ENCODE measurements at regions not wholly inside any gene's neighbourhood (a gene's known extent, or its start where the extent isn't known, plus 50 kb on each side); places are given as distances from the start of the nearest gene placed in this dataset.
"Not testable (repeated sequence)": the region's sequence is repeated elsewhere in the genome, so short reads cannot be mapped to it uniquely, and the experiment has no call there.

DNA sequence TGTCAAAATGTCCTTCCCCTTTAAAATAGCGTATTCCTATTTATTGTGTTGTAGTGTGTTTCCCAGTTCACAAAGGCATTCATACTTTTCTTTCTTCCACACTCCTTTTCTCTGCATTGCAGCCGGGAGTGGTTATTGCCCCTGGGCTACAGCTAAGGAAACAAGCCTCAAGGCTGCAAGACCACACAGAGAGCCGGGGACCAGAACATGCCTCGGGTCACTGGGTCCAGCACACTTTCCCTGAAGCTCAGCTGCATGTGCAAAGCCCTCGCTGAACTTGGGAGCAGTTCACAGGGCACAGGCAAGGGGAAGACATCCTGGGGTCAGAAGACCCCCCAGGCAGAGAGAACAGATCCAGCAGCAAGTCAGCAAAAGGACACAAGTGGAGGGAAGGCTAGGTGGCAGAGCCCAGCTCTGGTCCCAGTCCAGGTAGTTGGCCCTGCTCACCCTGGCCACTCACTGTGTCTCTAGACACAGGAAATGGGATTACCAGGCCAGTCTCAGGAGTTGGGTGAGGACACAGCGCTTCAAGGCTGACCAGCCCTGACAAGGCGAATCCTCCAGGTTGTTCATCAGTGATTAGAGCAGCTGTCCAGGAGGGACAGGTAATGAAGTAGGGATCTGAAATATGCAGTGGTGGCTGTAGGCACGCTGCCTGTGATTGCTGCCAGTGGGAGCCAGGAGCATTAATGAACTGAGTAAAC is 118.2 kb downstream of the CD83 start:
- peaks cover 5% of the 10 kb centered on the region for H3K4me1 Mint-ChIP-seq

DNA sequence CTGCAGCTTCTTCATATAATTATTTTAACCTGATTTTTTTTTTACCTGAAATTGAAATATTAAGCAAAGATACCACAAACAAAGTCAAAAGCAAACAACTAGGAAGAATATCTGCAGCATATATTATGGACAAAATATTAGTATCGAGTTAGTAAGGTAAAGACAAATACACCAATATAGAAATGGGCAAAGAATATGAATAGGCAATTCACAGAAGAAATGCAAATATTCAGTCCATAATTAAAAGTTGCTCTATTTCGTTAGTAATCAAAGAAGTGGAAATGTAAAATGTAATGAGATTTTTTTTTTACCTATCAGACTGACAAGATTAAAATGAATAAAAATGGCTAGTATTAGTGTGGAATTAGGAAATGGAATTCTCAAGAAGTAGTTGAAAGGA is 121.5 kb downstream of the CD83 start:
- H3K9me3 Mint-ChIP-seq, result peaks cover 5% of the 10 kb centered on the region
- TF ChIP-seq, protein P1, sequence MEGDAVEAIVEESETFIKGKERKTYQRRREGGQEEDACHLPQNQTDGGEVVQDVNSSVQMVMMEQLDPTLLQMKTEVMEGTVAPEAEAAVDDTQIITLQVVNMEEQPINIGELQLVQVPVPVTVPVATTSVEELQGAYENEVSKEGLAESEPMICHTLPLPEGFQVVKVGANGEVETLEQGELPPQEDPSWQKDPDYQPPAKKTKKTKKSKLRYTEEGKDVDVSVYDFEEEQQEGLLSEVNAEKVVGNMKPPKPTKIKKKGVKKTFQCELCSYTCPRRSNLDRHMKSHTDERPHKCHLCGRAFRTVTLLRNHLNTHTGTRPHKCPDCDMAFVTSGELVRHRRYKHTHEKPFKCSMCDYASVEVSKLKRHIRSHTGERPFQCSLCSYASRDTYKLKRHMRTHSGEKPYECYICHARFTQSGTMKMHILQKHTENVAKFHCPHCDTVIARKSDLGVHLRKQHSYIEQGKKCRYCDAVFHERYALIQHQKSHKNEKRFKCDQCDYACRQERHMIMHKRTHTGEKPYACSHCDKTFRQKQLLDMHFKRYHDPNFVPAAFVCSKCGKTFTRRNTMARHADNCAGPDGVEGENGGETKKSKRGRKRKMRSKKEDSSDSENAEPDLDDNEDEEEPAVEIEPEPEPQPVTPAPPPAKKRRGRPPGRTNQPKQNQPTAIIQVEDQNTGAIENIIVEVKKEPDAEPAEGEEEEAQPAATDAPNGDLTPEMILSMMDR (conservative IDR thresholded peaks at IDR 0.05), result no peak
- H3K36me3 Mint-ChIP-seq (ENCODE audit: low read depth), result no peaks in the 10 kb centered on the region
- peaks cover 7% of the 10 kb centered on the region for H3K27me3 Mint-ChIP-seq (ENCODE audit: low read depth)
- no peak for DNase-seq (ENCODE audit: low read depth, low spot score)
- peaks cover 12% of the 10 kb centered on the region for H3K4me1 Mint-ChIP-seq
- H3K4me3 Mint-ChIP-seq, result no peak overlapping the region
- H3K27ac Mint-ChIP-seq (ENCODE audit: unreplicated experiment), result no peak overlapping the region

More for the DNA sequence above, 118.2 kb downstream of the CD83 start:
- Mint-ChIP-seq H3K4me3 (no peak overlapping the region), H3K36me3 (ENCODE audit: low read depth) (no peaks in the 10 kb centered on the region), H3K27me3 (ENCODE audit: low read depth) (peaks cover 13% of the 10 kb centered on the region), H3K9me3 (no peaks in the 10 kb centered on the region), H3K27ac (ENCODE audit: unreplicated experiment) (no peak overlapping the region)
- TF ChIP-seq, protein P1 (conservative IDR thresholded peaks at IDR 0.05), result no peak
- no peak for DNase-seq (ENCODE audit: low read depth, low spot score)

DNA sequence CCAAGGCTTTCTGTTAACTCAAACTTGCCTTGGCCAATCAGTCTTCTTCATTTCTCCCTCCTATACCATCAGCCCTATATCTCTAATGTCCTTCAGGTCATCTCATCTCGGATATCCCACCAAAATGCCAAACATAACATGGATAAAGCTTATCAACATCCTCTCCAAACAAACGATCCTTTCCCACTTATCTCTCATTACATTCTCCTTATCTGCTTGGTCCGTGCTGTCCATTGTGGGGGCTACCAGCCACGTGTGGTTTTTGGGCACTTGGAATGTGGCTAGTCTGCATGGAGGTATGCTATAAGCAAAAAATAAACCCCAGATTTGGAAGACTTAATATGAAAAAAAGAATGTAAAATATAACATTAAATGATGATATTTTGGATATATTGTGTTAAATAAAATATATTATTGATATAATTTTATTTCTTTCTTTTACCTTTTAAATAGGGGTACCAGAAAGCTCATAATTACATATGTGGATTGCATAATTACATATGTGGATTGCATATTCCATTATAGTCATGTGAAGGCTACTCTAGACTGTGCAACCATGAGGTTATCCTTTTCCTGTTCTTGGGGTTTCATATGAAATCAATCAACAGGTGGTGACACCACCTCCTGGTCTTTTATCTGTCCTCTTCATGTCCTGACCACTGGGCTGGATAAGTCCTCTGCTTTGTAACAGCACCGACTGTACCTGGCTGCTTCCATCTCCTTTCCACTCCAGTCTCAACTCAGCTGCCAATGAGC is 123.0 kb downstream of the CD83 start:
- TF ChIP-seq, protein P1 (conservative IDR thresholded peaks at IDR 0.05), result no peak
- peaks cover 13% of the 10 kb centered on the region for H3K4me1 Mint-ChIP-seq
- H3K4me3 Mint-ChIP-seq, result no peak overlapping the region
- DNase-seq (ENCODE audit: low read depth, low spot score), result no peak
- no peaks in the 10 kb centered on the region for H3K36me3 Mint-ChIP-seq (ENCODE audit: low read depth)
- H3K9me3 Mint-ChIP-seq, result peaks cover 5% of the 10 kb centered on the region
- peaks cover 7% of the 10 kb centered on the region for H3K27me3 Mint-ChIP-seq (ENCODE audit: low read depth)
- H3K27ac Mint-ChIP-seq (ENCODE audit: unreplicated experiment), result no peak overlapping the region

DNA sequence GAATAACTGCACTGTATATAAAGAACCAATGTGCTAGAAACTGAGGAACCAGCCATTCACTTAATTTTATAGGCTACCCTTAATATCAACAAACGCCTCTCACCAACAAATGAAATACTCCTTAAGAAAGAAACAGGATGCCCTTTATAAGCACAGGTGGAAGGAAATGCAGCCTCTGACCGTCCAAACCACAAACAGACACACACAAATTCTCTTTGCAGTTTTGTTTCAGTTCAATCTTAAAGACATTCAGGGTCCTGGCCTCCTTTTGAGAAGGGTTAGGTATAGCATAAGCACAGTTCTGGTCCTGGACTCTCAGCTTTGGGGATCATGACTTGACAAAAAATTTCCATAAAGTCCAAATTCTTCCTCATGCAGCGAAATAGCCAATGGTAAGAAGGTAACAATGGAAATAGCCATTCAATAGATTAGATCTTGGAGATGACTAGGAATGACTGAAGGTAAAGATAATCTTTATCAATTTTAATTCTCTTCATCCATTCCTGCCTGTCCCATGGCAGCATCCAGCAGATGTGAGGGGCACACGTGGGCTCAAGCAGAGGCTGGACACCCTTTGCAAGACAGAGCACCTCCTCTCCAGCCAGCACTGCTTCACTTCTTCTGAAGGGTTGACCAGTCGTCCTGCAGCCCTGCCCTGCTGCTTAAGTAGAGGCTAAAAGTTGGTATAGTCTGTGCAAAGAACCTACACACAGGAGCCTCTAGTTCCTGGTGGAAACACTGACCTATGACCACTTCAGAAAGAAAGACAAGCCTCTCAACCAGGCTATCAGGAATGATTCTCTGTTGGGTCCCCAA is 123.9 kb downstream of the CD83 start:
- TF ChIP-seq, protein P1 (conservative IDR thresholded peaks at IDR 0.05), result no peak
- peaks cover 2% of the 10 kb centered on the region for H3K27me3 Mint-ChIP-seq (ENCODE audit: low read depth)
- no peak overlapping the region for H3K4me3 Mint-ChIP-seq
- H3K27ac Mint-ChIP-seq (ENCODE audit: unreplicated experiment), result no peak overlapping the region
- H3K4me1 Mint-ChIP-seq, result peaks cover 19% of the 10 kb centered on the region
- DNase-seq (ENCODE audit: low read depth, low spot score), result no peak
- peaks cover 5% of the 10 kb centered on the region for H3K9me3 Mint-ChIP-seq
- H3K36me3 Mint-ChIP-seq (ENCODE audit: low read depth), result no peaks in the 10 kb centered on the region

DNA sequence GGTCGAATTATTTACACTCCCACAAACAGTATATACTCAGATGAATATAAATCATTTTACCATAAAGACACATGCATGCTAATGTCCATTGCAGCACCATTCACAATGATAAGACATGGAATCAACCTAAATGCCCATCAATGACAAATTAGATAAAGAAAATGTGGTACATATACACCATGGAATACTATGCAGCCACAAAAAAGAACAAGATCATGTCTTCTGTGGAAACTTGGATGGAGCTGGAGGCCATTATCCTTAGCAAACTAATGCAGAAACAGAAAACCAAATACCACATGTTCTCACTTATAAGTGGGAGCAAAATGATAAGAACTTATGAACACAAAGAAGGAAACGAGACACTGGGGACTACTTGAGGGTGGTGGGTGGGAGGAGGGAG is 125.3 kb downstream of the CD83 start:
- H3K27me3 Mint-ChIP-seq (ENCODE audit: low read depth); H3K9me3 Mint-ChIP-seq; DNase-seq (ENCODE audit: low read depth, low spot score); H3K4me3 Mint-ChIP-seq; H3K27ac Mint-ChIP-seq (ENCODE audit: unreplicated experiment); H3K36me3 Mint-ChIP-seq (ENCODE audit: low read depth): not testable (repeated sequence)
- peaks cover 21% of the 10 kb centered on the region for H3K4me1 Mint-ChIP-seq
